ENCODE measurements at regions not wholly inside any gene's neighbourhood (a gene's known extent, or its start where the extent isn't known, plus 50 kb on each side); places are given as distances from the start of the nearest gene placed in this dataset.
"Not testable (repeated sequence)": the region's sequence is repeated elsewhere in the genome, so short reads cannot be mapped to it uniquely, and the experiment has no call there.

GRCh38 chr7:55743454-55743717 lies 119.2 kb downstream of the SEPTIN14 start:
- DNase-seq (ENCODE audit: low read depth in 3 of 3), result not testable (repeated sequence)

- DNase-seq (ENCODE audit: low read depth in 3 of 3), result not testable (repeated sequence)
These were observed 119.7 kb downstream of the SEPTIN14 start for GRCh38 chr7:55742651-55743453.

GRCh38 chr7:55741721-55742631 lies 120.6 kb downstream of the SEPTIN14 start:
- not testable (repeated sequence) for DNase-seq (ENCODE audit: low read depth in 3 of 3)

DNA sequence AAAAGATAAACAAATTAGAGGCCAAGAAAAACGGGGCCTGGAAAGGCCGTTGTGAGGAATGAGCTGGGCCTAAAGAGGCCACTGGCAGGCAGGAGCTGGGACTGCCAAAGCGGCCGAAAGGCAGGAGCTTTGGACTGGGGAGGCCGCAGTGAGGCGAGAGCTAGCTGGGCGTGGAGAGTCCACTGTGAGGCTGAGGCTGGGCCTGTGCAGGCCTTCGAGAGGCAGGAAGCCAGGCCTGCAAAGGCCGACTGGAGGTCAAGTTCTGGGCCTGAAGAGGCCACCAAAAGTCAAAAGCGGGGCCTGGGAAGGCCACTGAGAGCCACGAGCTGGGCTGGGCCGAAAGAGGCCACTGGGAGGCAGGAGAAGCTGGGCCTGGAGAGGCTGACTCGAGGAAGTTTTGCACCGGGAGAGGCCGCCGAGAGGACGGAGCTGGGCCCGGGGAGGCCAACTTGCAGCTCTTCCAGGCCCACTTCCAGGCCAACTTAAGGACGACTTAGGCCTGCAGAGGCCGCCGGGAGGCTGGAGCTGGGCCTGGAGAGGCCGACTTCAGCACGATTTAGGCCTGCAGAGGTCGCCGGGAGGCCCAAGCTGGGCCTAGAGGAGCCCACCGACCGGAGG lies 121.8 kb downstream of the SEPTIN14 start:
- DNase-seq (ENCODE audit: low read depth in 3 of 3), result not testable (repeated sequence)

DNA sequence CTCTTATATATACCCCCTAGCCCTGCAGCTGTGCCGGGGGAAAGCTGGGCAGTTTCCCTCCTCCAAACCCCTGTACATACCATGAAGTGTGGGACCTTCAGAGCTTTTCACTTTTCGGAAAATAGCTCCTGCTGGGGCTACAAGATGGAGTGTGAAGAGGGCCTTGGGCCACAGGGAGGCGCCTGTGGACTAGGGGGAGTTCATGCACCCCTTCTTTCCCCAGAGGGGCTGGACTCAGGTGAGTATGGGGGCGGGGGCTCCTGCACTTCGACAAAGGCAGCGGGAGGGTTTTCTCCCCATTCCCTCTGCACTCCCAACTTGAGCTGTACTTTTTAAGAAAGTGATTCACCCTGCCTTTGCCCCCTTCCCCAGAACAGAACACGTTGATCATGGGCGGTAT lies 122.5 kb downstream of the SEPTIN14 start:
- DNase-seq (ENCODE audit: low read depth in 3 of 3), result not testable (repeated sequence)

DNA sequence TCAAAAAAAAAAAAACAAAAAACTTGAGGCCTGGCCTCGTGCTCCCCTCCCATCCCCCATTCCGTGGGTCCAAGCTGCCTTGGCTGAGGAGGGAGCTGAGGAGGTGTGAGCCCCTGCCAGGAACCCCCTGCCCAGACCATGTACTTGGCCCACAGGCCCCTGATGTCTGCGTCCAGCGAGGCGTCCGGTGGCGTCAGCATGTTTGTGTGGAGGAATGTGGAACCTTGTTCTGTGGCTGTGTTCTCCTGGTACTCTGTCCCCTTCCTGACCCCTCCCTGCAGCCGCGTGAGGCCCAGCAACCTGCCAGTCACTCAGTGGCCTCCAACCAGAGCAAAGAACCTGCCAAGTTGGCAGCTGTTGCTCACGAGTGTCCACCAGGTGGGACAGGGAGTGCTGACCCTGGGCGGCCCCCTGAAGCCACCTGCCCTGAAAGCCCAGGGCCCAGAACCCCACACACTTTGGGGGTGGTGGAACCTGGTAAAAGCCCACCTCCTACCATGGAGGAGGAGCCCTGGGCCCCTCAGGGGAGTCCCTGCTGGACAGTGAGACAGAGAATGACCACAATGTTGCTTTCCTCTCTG lies 125.8 kb downstream of the SEPTIN14 start:
- DNase-seq (ENCODE audit: low read depth in 3 of 3), result not testable (repeated sequence)

DNA sequence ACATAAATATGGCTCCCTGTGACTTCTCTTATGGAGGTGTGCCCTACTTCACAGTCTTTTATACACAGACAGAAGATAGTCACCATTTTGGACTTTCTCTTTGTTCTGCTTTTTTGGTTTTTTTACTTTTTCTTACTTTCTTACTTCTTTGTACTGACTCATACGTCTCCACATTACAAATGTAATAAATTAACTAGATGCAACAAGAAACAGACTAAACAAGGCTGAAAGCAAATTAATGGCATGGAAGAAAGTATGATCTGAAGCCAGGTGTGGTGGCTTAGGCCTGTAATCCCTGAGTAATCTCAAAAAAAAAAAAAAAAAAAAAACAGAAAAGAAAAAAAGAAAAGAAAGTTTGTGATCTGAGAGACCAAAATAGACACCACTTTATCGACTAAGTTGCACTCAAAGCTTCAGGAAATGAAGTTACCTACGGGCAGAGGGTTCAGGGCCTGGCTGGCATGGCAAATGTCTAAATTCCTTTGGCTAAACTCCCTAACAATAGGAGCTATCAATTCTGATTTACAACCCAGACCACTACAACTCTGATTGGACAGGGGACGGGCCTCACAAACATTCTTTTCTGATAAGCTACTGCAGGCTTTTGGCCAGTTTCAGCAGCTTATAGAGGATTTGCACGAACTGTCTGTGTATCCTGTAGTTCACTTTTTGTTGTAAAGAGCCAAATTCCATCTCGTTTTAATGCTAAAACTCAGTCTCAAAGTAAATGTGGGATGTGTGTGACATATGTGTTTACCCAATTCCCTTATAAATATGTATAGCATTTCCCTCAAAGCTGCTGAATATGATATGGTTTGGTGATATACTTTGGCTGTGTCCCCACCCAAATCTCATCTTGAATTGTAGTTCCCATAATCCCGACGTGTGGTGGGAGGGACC lies 129.1 kb downstream of the SEPTIN14 start:
- DNase-seq (ENCODE audit: low read depth in 3 of 3), result no peak

DNA sequence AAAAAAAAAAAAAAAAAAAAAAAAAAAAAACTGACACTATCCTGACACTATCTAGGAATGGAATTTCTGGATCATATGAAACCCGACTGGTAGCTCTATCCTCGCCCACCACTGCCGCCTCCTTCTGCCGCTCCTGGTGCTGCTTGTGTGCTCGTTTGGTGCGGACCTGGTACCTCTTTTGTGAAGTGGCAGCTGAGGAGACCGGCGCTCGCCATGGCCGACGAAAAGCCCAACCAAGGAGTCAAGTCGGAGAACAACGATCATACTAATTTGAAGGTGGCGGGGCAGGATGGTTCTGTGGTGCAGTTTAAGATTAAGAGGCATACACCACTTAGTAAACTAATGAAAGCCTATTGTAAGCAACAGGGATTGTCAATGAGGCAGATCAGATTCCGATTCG lies 130.6 kb downstream of the SEPTIN14 start:
- DNase-seq (ENCODE audit: low read depth in 3 of 3), result no peak

GRCh38 chr7:55730197-55730596 lies 132.4 kb downstream of the SEPTIN14 start:
- DNase-seq (ENCODE audit: low read depth in 3 of 3), result no peak

DNA sequence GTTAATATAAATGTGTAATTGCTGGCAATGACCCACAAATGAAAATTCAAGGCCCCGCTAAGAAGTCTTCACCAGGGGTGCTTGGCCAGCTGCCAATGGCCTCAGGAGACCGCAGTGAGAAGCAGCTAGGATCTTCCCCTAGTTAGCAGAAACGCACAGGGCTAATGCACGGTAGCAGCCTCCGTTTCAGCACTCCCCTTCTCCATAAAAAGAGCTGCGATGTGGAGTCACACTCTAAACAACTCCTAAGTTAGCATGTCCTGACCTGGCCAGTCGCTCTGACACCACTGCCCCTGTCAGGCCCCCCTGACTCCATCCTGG lies 139.0 kb downstream of the SEPTIN14 start:
- no peak for DNase-seq (ENCODE audit: low read depth in 3 of 3)

DNA sequence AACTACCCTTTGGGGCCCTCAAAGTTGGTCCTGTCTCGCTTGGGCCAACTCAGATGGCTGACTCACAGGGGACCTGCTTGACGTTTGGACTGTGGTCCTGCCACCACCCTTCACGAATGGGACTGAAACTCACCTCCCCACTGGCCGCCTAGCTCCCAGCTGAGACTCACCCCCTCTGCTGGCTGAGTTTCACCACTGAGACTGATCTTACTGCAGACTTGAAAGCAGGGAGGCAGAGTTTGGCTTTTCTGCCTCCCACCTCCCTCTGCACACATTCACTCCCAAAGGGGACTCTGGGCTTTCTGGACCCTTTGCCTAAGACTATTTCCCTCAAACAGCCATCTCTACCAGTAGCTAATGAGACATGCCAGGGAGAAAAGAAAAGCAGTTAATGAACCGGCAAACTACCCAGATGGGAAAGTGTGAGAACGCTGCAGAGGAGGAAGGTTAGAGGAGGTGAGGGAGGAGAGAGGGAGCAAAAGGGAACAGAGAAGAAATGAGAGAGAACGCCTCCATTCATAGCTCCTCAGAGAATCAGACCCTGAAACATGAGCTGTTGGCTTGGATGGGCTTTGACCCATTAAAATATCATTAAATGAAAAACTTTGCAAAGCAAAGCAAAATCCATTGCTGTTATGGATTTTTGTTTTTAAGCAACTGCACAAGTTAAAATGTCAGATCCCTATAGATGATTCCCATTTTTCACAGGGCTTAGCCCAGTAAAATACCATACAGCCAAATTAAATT lies 139.5 kb downstream of the SEPTIN14 start:
- not testable (repeated sequence) for DNase-seq (ENCODE audit: low read depth in 3 of 3)

DNA sequence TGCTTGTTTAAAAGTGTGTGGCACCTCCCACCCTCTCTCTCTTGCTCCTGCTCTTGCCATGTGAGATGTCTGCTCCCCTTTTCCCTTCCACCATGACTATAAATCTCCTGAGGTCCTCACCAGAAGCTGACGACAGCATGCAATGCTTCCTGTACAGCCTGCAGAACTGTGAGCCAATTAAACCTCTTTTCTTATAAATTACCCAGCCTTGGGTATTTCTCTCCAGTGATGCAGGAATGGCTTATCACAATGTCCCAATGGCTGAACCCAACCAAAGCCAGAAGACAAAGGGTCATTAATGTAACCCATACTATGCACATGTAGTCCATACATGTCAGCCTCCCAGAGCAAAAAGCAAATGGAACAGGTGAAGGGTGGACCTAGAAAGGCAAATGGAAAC lies 141.5 kb downstream of the SEPTIN14 start:
- DNase-seq (ENCODE audit: low read depth in 3 of 3), result not testable (repeated sequence)

DNA sequence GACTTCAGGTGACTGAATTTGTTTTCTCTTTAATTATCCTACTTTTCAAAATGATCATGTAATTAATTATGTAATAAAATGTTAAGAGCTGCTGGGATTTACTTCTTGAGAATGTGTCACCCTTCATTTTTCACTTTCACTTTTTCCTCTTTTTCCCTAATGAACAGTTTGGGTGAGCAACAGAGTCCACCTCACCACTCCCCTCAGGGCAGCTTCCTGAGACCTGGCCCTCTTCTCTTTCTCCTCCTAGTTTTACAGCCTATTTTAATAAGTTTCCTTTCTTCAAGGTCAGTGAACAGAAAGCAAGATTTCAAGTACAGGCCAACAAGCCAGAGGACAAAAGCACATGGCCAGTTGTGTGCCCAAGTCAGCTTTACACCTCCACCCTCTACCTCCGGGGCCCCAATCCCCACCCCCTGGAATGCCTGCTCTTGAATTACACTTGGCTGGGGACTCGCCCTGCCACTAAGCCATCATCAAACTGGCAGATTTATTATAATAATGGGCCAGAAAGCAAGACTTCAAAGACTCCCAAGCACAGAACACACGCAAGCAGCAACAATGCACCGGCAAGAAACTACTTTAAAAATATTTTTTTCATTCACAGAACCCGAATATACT lies 143.1 kb upstream of the VOPP1 start:
- DNase-seq (ENCODE audit: low read depth in 3 of 3), result not testable (repeated sequence)

DNA sequence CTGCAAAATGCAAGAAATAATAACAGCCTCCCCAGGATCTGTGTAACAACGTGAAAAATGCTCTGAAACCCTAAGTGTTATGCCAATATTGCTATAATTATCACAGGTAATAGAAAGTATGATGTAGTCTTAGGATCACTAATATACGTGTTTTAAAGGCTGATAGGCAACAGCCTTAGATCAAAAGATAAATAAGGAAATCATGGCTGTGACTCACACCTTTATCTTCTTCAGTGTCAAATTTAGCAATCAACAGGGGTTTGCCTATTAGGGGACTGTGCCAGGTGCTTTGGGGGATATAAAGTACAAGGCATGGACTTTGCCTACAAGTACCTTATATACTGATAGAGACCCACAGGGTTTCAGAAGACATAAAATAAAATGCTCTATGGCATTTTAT lies 142.1 kb upstream of the VOPP1 start:
- not testable (repeated sequence) for DNase-seq (ENCODE audit: low read depth in 3 of 3)

DNA sequence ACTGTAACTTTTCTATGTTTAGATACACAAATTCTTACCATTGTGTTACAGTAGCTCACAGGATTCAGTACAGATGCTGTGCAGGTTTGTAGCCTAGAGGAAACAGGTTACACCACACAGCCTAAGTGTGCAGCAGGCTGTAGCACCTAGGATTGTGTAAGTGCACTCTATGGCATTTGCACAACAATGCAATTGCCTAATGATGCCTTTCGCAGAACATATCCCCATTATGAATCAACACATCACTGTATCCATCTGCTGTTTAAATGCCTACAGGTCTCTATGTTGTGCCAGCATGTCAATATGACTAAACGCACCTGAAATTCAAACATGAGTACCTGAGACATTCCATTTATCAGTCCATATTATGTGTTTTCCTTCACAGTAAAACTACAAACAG lies 138.0 kb upstream of the VOPP1 start:
- not testable (repeated sequence) for DNase-seq (ENCODE audit: low read depth in 3 of 3)

GRCh38 chr7:55708028-55708427 lies 135.7 kb upstream of the VOPP1 start:
- not testable (repeated sequence) for DNase-seq (ENCODE audit: low read depth in 3 of 3)

- DNase-seq (ENCODE audit: low read depth in 3 of 3), result not testable (repeated sequence)
These were observed 135.1 kb upstream of the VOPP1 start for GRCh38 chr7:55707410-55707809.

- not testable (repeated sequence) for DNase-seq (ENCODE audit: low read depth in 3 of 3)
These were observed 134.3 kb upstream of the VOPP1 start for GRCh38 chr7:55706451-55707195.

- not testable (repeated sequence) for DNase-seq (ENCODE audit: low read depth in 3 of 3)
These were observed 133.6 kb upstream of the VOPP1 start for GRCh38 chr7:55705728-55706450.

Measured in stimulated activated CD4-positive, alpha-beta T cell treated with anti-CD3 and anti-CD28 coated beads, TNF-alpha, amount 100 ng/mL, for 4 hours (primary cell).